NCI-H69 (cell line): ENCODE measurements at regions not wholly inside any gene's neighbourhood (a gene's known extent, or its start where the extent isn't known, plus 50 kb on each side); places are given as distances from the start of the nearest gene placed in this dataset.
A peak's percentile ranks its signal among the peaks of the same experiment; 100 is the strongest.

Source experiments
- DNase-seq: peaks from one replicate; lab custom pipeline; 2025; lab: John Stamatoyannopoulos, UW

DNA sequence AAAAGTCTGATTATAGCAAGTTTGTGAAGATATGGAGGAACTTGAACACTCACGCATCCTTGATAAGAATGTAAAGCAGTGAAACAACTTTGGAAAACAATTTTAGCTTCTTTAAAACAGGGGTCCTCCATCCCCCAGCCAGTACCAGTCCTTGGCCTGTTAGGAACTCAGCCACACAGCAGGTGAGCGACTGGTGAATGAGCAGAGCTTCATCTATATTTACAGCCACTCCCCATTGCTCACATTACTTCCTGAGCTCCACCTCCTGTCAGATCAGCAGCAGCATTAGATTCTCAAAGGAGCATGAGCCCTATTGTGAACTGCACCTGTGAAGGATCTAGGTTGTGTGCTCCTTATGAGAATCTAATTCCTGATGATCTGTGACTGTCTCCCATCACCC lies 530.3 kb upstream of the PRKX start:
- peak; percentile 59 for DNase-seq

- DNase-seq, result peak; percentile 14
Measured at GRCh38 chrX:4240541-4241194, 527.2 kb upstream of the PRKX start.

- DNase-seq, result no peak
Measured at GRCh38 chrX:4239650-4240540, 526.4 kb upstream of the PRKX start.

DNA sequence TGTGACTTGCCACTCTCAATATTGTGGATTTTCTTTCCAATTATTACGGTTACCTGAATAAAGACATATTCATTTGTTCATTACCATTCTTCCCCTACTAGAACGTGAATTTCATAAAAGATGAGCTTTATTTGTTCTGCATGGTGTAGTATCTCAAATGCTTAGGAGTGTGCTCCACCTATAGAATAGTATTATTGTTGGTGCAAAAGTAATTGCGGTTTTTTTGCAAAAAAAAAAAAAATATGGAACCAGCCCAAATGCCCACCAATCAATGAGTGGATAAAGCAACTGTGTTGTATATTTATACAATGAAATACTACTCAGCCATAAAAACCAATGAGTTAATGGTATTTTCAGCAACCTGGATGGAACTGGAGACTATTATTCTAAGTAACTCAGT lies 525.5 kb upstream of the PRKX start:
- DNase-seq, result no peak

DNA sequence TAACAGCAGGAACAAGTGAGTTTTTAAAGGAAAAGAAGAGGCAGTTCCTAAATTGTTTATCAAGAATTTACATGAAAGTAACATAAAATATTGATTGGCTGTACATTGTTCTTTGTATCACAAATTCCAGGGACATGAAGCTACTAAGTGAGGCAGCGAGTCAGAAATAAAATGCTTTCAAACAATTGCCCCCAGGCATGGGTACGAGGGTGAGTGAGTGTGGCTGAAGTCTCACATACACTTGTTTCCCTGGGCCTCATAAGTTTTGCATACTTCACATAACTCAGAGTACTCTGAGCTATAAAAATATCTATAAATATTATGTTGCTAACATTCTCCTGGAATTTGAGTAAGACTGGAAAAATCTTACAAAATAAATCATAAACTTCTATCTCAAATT lies 511.6 kb upstream of the PRKX start:
- peak; percentile 40 for DNase-seq

GRCh38 chrX:4206941-4207340 lies 493.5 kb upstream of the PRKX start:
- peak; percentile 10 for DNase-seq

DNA sequence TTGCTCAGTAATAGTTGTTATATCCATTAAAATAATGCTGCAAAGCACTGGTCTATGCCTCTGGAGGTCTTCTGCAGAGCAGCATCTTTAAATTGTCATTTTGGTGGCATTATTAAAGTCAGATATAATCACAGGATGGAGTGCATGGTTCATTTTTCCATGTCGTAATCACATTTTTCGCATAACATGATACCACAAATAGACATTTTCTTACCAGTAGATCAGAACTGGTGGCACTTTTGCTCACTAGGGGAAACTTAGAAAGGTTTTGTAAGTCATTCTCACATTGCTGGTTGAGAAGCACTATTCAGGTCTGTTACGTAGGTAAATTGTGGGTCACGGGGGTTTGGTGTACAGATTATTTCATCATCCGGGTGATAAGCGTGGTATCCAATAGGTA lies 484.5 kb upstream of the PRKX start:
- no peak for DNase-seq

- DNase-seq, result no peak
Measured at GRCh38 chrX:4193500-4194155, 480.2 kb upstream of the PRKX start.

DNA sequence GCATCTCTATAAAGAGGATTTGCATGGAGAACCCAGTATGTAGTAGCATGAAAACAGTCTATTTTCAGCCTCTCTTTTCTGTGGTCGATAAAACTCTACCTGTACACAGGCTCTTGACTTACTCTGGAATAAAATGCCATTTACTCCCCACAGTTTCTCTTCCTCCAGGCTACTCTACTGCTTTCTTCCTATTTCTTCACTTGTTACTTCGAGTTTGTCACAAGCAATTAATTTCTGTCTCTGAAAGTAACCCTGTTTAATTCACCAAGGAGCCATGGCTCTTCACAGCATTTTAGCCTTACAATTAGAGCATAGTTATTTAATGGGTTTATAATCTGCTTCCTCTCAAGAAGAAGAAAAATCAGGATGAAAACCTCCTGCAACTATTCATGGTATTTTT lies 472.9 kb upstream of the PRKX start:
- DNase-seq, result no peak

- DNase-seq, result no peak
Measured at GRCh38 chrX:4185086-4185485, 471.6 kb upstream of the PRKX start.

GRCh38 chrX:4182408-4182806 lies 469.0 kb upstream of the PRKX start:
- DNase-seq, result no peak

DNA sequence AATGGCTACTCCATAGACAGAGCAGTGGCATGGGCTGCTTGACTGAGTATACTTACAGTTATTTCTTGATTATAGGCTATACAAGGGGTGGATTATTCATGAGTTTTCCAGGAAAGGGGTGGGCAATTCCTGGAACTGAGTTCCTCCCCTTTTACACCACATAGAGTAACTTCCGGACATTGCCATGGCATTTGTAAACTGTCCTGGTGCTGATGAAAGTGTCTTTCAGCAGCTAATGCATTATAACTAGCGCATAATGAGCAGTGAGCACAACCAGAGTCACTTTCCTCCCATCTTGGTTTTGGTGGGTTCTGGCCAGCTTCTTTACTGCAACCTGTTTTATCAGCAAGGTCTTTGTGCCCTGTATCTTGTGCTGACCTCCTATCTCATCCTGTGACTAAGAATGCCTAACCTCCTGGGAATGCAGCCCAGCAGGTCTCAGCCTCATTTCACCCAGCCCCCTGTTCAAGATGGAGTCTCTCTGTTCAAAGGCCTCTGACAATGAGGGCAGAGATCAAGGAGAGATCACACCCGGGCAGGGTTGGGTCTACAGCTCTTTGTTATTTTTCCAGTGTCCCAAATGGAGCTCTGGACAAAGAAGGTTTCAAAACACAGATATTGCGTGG lies 468.4 kb upstream of the PRKX start:
- no peak for DNase-seq

GRCh38 chrX:4179031-4179430 lies 465.6 kb upstream of the PRKX start:
- peak; percentile 55 for DNase-seq

- no peak for DNase-seq
Measured at GRCh38 chrX:4175221-4175620, 461.8 kb upstream of the PRKX start.

- peak; percentile 41 for DNase-seq
Measured at GRCh38 chrX:4173743-4174142, 460.3 kb upstream of the PRKX start.

DNA sequence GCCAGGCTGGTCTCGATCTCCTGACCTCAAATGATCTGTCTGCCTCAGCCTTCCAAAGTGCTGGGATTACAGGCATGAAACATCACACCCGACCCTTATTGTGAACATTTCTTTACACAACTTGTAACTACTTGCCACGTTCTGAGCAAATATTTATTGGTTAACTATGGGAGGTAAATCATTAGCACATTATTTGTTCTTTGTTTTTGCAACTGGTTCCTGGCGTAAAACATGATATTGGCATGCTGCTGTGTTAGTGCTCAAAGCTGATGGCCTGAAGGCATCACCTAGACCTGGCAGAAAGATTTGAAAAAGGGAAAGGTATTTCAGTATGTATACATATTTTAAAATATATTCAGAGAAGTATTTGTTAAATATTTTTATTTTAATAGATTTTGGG lies 438.3 kb upstream of the PRKX start:
- no peak for DNase-seq

- no peak for DNase-seq
Measured at GRCh38 chrX:4150259-4150658, 436.8 kb upstream of the PRKX start.

GRCh38 chrX:4129626-4130025 lies 416.2 kb upstream of the PRKX start:
- peak; percentile 76 for DNase-seq

DNA sequence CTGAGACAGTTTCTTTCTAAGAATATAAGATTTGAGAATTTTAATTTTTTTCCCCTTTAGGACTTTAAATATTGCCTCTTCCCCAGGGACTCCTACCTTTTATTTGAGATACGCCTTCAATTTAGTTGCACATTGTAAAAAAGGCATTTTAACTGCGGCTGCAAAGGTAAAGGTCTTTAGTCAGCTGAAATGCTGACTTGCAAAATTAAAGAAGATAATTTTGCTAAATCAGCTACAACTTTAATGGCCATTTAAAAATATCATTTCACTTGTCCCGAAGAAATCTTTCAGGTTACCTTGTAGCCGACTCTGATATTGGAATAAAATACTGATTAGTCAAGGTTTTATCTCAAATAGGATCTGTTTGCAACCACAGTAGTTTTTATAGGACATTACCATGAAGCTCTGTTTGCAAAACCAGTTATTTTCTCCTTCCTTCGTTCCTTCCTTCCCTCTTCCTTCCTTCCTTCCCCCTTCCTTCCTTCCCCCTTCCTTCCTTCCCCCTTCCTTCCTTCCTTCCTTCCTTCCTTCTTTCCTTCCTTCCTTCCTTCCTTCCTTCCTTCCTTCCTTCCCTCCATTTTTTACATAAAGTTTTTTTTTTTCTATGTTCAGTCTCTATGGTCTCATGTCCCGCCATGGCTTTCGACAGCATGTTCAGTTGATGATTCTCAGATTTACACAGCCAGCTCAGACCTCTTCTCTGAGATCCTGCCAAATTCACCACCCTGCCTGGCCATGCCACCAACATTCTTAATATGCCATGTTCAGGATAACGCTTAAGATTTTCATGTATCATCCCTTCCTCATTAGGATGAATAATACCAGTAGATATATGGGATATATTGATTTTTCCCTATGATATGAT lies 405.4 kb upstream of the PRKX start:
- DNase-seq, result no peak

- no peak for DNase-seq
Measured at GRCh38 chrX:4110964-4111363, 397.5 kb upstream of the PRKX start.

DNA sequence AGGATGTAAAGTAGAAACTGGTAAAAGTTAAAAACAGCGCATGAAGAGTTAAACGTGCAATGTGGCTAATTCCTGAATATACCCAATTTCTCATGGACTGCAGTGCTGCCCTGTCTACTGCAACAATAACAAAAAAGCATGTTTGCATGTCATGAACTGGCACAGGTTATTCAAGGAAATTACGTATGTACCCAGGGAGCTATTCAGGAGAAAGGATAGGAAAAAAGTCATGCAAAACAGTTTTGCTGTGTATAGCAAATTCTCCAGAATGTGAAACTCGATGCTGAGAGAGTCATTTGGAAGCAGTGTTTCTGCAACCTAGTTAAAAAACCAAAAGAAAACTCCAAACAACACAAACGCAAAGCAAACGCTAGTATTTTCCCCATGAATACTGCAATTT lies 381.5 kb upstream of the PRKX start:
- DNase-seq, result no peak
